ENCODE measurements at regions not wholly inside any gene's neighbourhood (a gene's known extent, or its start where the extent isn't known, plus 50 kb on each side); places are given as distances from the start of the nearest gene placed in this dataset.

DNA sequence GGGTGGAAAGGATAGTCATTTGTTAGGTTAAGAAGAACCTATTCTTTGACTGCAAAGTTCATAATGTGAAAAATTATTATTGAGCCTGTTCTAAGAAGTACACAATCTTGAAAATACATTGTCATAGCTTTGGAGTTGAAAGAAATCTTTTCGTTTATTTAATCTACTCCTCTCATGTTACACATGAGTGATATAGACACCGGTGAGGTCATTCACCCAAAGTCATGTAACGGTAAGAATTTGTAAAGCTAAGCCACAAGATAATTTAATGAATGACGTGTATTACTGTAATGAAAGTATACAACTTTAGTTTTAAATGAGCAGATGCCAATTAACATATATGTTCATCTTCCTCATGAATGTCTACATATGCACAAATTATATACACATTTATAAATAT is 284.1 kb upstream of the PDE4D start:
- no peak overlapping the region for H3K4me3 ChIP-seq (ENCODE audit: low read length)
- H3K27ac ChIP-seq (ENCODE audit: low read length): no peak overlapping the region
- DNase-seq: no peak
- H3K9me3 ChIP-seq (ENCODE audit: low read length): no peaks in the 10 kb centered on the region
- no peak for TF ChIP-seq EZH2 (IDR thresholded peaks at IDR 0.05; ENCODE audit: low read length, unreplicated experiment)
- TF ChIP-seq EZH2phosphoT487 (IDR thresholded peaks at IDR 0.05; ENCODE audit: borderline replicate concordance, low read length): no peak
- H3K79me2 ChIP-seq (ENCODE audit: low read length): no peaks in the 10 kb centered on the region
- H3K36me3 ChIP-seq (ENCODE audit: low read depth, low read length): no peaks in the 10 kb centered on the region
- H2AFZ ChIP-seq (ENCODE audit: low read length): no peak overlapping the region
- no TSS peak for BruUV-seq (replicated peaks)
- intact Hi-C loops (cut with micrococcal nuclease): no loop called here
- H3K27me3 ChIP-seq (ENCODE audit: low read length): peaks cover 6% of the 10 kb centered on the region; the same call in 1 of the 2 replicates
- ChIA-PET CTCF (no interaction called here), POLR2A (ENCODE audit: unreplicated experiment) (no interaction called here)
- ATAC-seq: no peak
- H3K4me2 ChIP-seq (ENCODE audit: low read length): no peak overlapping the region
- H3K9me2 ChIP-seq (replicated peaks; ENCODE audit: low read length): no peaks in the 10 kb centered on the region
- H3K9ac ChIP-seq (ENCODE audit: low read length): no peak overlapping the region
- H4K20me1 ChIP-seq (ENCODE audit: low read length): no peaks in the 10 kb centered on the region
- no peaks in the 10 kb centered on the region for H3K4me1 ChIP-seq (ENCODE audit: insufficient read depth, low read length)
- no peaks in the 10 kb centered on the region for H3F3A ChIP-seq (ENCODE audit: low read length, unreplicated experiment)

DNA sequence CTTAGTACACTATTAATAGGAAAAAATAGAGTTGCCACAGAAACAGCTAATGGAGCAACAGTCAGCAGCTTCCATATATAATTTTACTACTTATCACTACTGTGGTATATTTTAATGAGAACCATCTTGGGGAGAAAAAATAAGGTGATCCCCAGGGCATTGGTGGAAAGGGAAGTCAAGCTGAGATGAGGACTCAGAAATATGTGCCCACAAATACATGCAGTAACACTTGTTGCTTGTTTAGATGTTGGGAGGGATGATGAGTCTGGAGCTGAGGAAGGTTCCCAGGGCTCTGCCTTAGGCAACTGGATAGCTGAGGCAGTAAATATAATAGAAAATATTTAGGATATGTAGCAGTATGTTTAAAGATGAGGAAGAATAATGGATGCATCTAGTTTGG is 280.1 kb upstream of the PDE4D start:
- BruUV-seq (replicated peaks): no TSS peak
- no peak overlapping the region for H3K4me2 ChIP-seq (ENCODE audit: low read length)
- POLR2A ChIA-PET (ENCODE audit: unreplicated experiment): no interaction called here

DNA sequence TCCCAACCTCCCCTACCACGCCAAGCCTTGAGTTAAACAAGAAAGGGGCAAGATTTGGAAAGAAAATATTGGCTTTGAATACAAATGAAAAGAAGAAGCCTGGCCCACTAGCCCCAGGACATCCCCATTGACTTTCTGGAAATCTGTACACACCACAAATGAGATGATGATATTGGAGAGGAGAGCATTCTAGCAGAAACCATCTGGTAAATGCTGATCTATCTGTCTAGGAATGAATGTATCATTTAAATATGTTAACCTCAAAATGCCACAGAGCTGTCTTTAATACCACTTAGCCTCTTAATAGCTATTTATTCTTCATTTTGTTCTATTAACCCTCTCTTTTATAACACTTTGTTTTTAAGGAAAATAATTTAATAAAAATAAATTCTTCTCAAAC is 270.2 kb upstream of the PDE4D start:
- H3K4me1 ChIP-seq (ENCODE audit: insufficient read depth, low read length): no peaks in the 10 kb centered on the region
- no peak overlapping the region for H3K27ac ChIP-seq (ENCODE audit: low read length)
- H3K36me3 ChIP-seq (ENCODE audit: low read depth, low read length): no peaks in the 10 kb centered on the region
- no peaks in the 10 kb centered on the region for H3K9me3 ChIP-seq (ENCODE audit: low read length)
- DNase-seq (no peak), ATAC-seq (no peak)
- H3K9me2 ChIP-seq (replicated peaks; ENCODE audit: low read length): no peaks in the 10 kb centered on the region
- no peaks in the 10 kb centered on the region for H3F3A ChIP-seq (ENCODE audit: low read length, unreplicated experiment)
- H3K27me3 ChIP-seq (ENCODE audit: low read length): 0 out of 2 replicates have a peak, but pooled peaks cover 11% of the 10 kb centered on the region
- TF ChIP-seq EZH2 (IDR thresholded peaks at IDR 0.05; ENCODE audit: low read length, unreplicated experiment): no peak
- TF ChIP-seq EZH2phosphoT487 (IDR thresholded peaks at IDR 0.05; ENCODE audit: borderline replicate concordance, low read length): no peak
- TF ChIP-seq, protein P1, sequence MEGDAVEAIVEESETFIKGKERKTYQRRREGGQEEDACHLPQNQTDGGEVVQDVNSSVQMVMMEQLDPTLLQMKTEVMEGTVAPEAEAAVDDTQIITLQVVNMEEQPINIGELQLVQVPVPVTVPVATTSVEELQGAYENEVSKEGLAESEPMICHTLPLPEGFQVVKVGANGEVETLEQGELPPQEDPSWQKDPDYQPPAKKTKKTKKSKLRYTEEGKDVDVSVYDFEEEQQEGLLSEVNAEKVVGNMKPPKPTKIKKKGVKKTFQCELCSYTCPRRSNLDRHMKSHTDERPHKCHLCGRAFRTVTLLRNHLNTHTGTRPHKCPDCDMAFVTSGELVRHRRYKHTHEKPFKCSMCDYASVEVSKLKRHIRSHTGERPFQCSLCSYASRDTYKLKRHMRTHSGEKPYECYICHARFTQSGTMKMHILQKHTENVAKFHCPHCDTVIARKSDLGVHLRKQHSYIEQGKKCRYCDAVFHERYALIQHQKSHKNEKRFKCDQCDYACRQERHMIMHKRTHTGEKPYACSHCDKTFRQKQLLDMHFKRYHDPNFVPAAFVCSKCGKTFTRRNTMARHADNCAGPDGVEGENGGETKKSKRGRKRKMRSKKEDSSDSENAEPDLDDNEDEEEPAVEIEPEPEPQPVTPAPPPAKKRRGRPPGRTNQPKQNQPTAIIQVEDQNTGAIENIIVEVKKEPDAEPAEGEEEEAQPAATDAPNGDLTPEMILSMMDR (conservative IDR thresholded peaks at IDR 0.05; ENCODE audit: low read depth, low read length): no peak
- no peak overlapping the region for H3K9ac ChIP-seq (ENCODE audit: low read length)
- POLR2A ChIA-PET (ENCODE audit: unreplicated experiment): no interaction called here
- H3K4me2 ChIP-seq (ENCODE audit: low read length): no peak overlapping the region
- CTCF ChIA-PET: no interaction called here
- H4K20me1 ChIP-seq (ENCODE audit: low read length): no peaks in the 10 kb centered on the region
- H2AFZ ChIP-seq (ENCODE audit: low read length): no peak overlapping the region
- BruUV-seq (replicated peaks): no TSS peak
- no peak overlapping the region for H3K4me3 ChIP-seq (ENCODE audit: low read length)
- intact Hi-C loops (cut with micrococcal nuclease): no loop called here
- no peaks in the 10 kb centered on the region for H3K79me2 ChIP-seq (ENCODE audit: low read length)

More for the DNA sequence above, 280.1 kb upstream of the PDE4D start:
- H3K9me2 ChIP-seq (replicated peaks; ENCODE audit: low read length): no peaks in the 10 kb centered on the region
- no peaks in the 10 kb centered on the region for H3F3A ChIP-seq (ENCODE audit: low read length, unreplicated experiment)
- TF ChIP-seq EZH2 (IDR thresholded peaks at IDR 0.05; ENCODE audit: low read length, unreplicated experiment): no peak
- TF ChIP-seq, protein P1 (conservative IDR thresholded peaks at IDR 0.05; ENCODE audit: low read depth, low read length): no peak
- TF ChIP-seq EZH2phosphoT487 (IDR thresholded peaks at IDR 0.05; ENCODE audit: borderline replicate concordance, low read length): no peak
- H3K79me2 ChIP-seq (ENCODE audit: low read length): no peaks in the 10 kb centered on the region
- H3K9me3 ChIP-seq (ENCODE audit: low read length): no peaks in the 10 kb centered on the region
- intact Hi-C loops (cut with micrococcal nuclease): no loop called here
- no peak overlapping the region for H2AFZ ChIP-seq (ENCODE audit: low read length)
- H3K27me3 ChIP-seq (ENCODE audit: low read length): 0 out of 2 replicates have a peak, but pooled peaks cover 2% of the 10 kb centered on the region
- no peak overlapping the region for H3K9ac ChIP-seq (ENCODE audit: low read length)
- H3K4me1 ChIP-seq (ENCODE audit: insufficient read depth, low read length): no peaks in the 10 kb centered on the region
- no peaks in the 10 kb centered on the region for H3K36me3 ChIP-seq (ENCODE audit: low read depth, low read length)
- no peak overlapping the region for H3K4me3 ChIP-seq (ENCODE audit: low read length)
- CTCF ChIA-PET: no interaction called here
- ATAC-seq (no peak), DNase-seq (no peak)
- H3K27ac ChIP-seq (ENCODE audit: low read length): no peak overlapping the region
- H4K20me1 ChIP-seq (ENCODE audit: low read length): no peaks in the 10 kb centered on the region
